SK-N-SH (cell line): ENCODE measurements at regions not wholly inside any gene's neighbourhood (a gene's known extent, or its start where the extent isn't known, plus 50 kb on each side); places are given as distances from the start of the nearest gene placed in this dataset.

Experiments used
- CTCF ChIP-seq: fragments of 200-600 bp; sonication (generic); IDR thresholded peaks from 2 replicates; pipeline ENCODE4 v1.6.1; 2017; ENCODE audit warnings: antibody characterized with exemption, mild to moderate bottlenecking, moderate library complexity
- EZH2phosphoT487 ChIP-seq: fragments of 200-600 bp; sonication (generic); IDR thresholded peaks from 2 replicates; pipeline ENCODE4 v1.6.1; 2017; ENCODE audit warnings: low read depth, mixed run types, mild to moderate bottlenecking, antibody characterized with exemption, moderate library complexity, borderline replicate concordance
- TF ChIP-seq, protein P1 (sequence below): IDR thresholded peaks from 2 replicates; pipeline ENCODE4 v1.4.0; 2012; ENCODE audit warnings: low read depth, borderline replicate concordance

GRCh38 chr16:86227801-86228200, 282.5 kb upstream of the FOXF1 start:
- TF ChIP-seq, protein P1, sequence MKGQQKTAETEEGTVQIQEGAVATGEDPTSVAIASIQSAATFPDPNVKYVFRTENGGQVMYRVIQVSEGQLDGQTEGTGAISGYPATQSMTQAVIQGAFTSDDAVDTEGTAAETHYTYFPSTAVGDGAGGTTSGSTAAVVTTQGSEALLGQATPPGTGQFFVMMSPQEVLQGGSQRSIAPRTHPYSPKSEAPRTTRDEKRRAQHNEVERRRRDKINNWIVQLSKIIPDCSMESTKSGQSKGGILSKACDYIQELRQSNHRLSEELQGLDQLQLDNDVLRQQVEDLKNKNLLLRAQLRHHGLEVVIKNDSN, result no peak
- no peak for TF ChIP-seq CTCF
- no peak for TF ChIP-seq EZH2phosphoT487
